ENCODE measurements at regions not wholly inside any gene's neighbourhood (a gene's known extent, or its start where the extent isn't known, plus 50 kb on each side); places are given as distances from the start of the nearest gene placed in this dataset.

- no peak for TF ChIP-seq FOXK2 (IDR thresholded peaks at IDR 0.05)
- TF ChIP-seq SUZ12 (IDR thresholded peaks at IDR 0.05): no peak
- no peak for TF ChIP-seq ARNT (IDR thresholded peaks at IDR 0.05)
- TF ChIP-seq HDGF (IDR thresholded peaks at IDR 0.05; ENCODE audit: borderline replicate concordance): no peak
- no peak for TF ChIP-seq SP1 (IDR thresholded peaks at IDR 0.05)
- no peak for TF ChIP-seq FOXM1 (IDR thresholded peaks at IDR 0.05; ENCODE audit: borderline replicate concordance)
- no peak for TF ChIP-seq PKNOX1 (IDR thresholded peaks at IDR 0.05)
- TF ChIP-seq BHLHE40 (IDR thresholded peaks at IDR 0.05; ENCODE audit: borderline replicate concordance): no peak
- no peak for TF ChIP-seq FOXA1 (IDR thresholded peaks at IDR 0.05)
- TF ChIP-seq ELF4 (IDR thresholded peaks at IDR 0.05): no peak
- no peak for TF ChIP-seq TARDBP (IDR thresholded peaks at IDR 0.05)
- TF ChIP-seq L3MBTL2 (conservative IDR thresholded peaks at IDR 0.05): no peak
These were observed 603.8 kb upstream of the ADAMTS9 start for GRCh38 chr3:65291448-65292125.

Data from HEK293T (cell line).